GM18507 (cell line): ENCODE measurements at regions not wholly inside any gene's neighbourhood (a gene's known extent, or its start where the extent isn't known, plus 50 kb on each side); places are given as distances from the start of the nearest gene placed in this dataset.

ENCODE experiments used
- DNase-seq: peaks from one replicate; pipeline ENCODE4 v3.0.0; 2011; ENCODE audit warnings: low read depth; ENCODE audit not compliant: insufficient read length; ENCODE audit errors: extremely low spot score
- FAIRE-seq: peaks from 2 replicates; lab custom pipeline; 2011; peaks lifted over from hg19 to GRCh38; lab: Jason Lieb, UNC

GRCh38 chr11:38272376-38272775 is 1674.3 kb upstream of the RAG2 start:
- DNase-seq: no peak
- no peak for FAIRE-seq

GRCh38 chr11:38266691-38267090 is 1668.7 kb upstream of the RAG2 start:
- DNase-seq (no peak), FAIRE-seq (no peak)

GRCh38 chr11:38256436-38256835 is 1658.4 kb upstream of the RAG2 start:
- FAIRE-seq: no peak
- DNase-seq: no peak

GRCh38 chr11:38254913-38255312 is 1656.9 kb upstream of the RAG2 start:
- FAIRE-seq (no peak), DNase-seq (no peak)

- no peak for FAIRE-seq
- no peak for DNase-seq
These were observed 1654.6 kb upstream of the RAG2 start for GRCh38 chr11:38252620-38253019.

DNA sequence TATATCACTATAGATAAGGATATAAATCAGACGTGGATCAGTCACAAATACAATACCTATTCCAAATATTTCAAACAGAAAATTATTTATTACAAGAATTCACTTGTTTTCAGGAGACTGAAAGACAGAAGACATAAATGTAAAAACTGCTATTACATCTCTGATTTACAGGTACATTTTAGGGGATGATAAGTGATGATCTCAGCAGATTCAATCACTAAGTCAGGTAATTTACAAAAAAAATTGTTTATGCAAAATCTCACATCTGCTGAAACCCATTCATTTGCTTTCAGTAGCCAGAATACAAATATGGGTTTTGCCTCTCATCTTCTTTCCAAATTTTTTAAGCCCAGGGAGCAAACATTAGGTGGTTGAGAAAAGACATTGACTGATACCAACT is 1648.4 kb upstream of the RAG2 start:
- FAIRE-seq (no peak), DNase-seq (no peak)

DNA sequence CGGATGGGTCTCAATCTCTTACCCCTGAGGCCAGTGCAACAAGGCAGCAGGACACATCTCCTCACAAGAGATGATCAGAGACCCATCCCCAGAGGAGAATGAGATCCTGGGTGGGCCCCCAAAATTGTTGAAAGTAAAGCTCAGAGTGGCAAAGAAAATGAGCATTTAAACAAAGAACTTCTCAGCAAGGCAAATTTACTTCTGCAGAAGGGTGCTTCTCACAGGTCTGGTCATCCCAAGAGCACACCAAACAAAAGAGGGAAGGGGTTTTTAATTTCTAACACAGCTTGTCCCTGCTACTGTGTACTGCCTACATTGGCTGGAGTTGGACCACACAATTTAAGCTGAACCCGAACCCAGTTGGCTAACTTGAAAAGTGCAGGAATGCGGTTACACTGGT is 1628.6 kb upstream of the RAG2 start:
- DNase-seq (no peak), FAIRE-seq (no peak)

GRCh38 chr11:38221295-38221694 is 1623.3 kb upstream of the RAG2 start:
- no peak for FAIRE-seq
- DNase-seq: no peak

DNA sequence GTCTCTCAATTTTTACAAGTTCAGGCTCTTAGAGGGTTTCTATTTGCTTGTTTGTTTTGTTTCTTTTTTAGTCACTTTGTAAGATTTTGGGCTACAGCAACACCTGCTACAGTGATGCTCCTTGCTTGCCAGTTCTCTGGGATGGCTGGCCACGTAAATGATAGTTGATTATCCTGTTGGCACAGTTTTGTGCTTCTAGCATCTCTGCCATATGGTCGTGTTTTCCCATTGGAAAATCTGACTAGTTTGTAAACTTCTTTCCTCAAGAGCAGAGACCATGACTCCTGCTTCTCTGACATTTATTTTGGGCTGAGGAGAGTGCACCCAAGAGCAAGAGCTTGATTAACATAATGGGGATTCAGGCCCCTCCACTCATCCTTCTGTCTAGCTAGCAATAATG is 1621.6 kb upstream of the RAG2 start:
- FAIRE-seq: no peak

DNA sequence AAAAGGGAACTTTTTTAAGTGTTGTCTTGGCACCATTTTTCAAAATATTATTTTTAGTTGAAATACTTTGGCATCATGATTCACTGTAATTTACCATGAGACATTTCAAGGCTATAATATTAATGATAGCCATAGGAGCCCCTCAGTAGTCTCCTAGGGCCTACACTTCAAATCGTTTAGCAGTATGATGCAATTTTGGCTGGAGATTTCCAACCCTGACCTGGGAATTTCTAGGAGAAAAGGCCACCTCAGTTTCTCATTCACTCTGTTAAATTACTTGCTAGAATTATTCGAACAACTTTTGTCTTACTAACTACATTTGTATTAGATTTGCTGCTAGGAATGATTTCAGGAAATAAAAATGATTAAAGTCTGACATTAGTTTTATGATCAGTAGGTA is 1610.9 kb upstream of the RAG2 start:
- no peak for DNase-seq
- FAIRE-seq: no peak

More for the DNA sequence above, 1621.6 kb upstream of the RAG2 start:
- DNase-seq: no peak

DNA sequence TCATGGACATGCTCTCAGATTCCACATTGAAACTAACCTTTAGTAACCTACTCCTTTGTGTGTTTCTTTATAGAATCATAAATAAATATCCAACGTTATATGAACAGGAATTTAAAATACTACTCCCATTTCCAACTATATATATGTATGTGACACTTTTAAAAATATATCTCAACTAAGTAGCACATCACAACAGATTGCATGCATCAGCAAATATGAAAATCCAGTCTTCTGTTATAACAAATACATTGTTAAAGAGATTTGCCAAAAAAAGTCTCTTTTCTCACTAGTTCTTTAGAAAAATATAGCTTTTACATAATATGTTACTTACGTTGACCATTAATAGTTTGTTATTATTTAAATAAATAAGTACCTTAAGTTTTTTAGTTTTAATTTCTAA is 1608.6 kb upstream of the RAG2 start:
- FAIRE-seq (no peak), DNase-seq (no peak)

- DNase-seq: no peak
- FAIRE-seq: no peak
These were observed 1593.1 kb upstream of the RAG2 start for GRCh38 chr11:38191101-38191500.

DNA sequence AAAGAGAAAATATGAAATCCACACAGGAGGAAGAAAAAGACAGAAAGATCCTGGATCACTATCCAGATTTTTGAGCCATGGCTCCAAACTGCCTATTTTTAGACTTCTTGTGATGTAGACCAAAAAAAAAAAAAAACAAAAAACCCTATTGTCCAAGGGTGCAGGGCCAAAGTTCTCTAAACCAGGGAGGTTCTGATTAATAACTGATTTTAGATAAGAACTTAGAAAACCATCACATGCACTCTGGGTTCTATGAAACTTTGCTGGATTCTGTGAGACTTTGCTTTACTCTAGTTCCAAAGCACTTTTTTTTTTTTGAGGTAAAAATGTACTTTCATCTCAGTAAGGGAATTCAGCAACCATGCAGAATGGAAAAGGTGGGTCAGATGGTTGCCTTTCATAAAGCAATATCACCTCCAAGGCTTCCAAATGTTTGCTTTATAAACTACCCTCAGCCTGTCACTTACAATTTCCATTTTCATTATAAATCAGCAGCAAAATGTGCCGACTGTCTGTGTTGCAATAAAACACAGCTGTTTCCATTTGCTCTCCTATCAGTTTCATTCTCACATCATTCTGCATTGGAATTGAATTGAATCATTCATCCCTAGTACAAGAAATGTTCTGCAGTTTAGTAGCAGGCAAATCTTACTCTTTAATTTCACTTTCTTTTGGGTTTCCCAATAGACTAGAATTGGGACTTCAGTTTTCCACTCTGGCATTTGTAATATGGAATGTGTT is 1584.3 kb upstream of the RAG2 start:
- DNase-seq (no peak), FAIRE-seq (no peak)

DNA sequence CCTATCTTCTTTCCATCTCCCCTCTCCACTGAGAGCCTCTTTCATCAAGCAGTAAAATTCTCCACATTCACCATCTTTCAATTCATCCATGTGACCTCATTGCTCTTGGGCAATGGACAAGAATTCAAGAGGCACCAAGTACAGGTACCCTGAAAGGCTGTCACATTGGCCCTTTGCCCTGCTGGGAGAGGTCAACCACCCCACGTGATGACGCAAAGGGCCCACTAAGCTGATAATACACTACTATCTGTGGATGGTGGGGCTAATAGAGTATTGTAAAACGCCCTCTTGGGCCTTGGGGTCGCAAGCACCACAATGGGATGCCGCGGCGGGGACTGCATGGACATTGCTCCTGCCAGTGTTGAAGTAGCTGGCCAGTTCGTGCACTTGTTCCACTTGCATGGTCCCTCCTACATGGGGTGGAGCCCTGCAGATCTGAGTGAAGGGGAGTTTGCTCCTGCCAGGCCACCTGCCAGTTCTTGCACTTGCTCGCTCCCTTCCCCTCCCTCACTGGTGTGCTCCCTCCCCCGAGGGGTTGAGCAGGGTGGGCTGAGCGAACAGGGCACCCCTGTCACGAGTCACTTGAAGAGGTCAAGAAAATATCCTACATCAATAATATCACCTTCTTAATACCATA is 1578.8 kb upstream of the RAG2 start:
- FAIRE-seq: no peak

GRCh38 chr11:38173676-38174075 is 1575.6 kb upstream of the RAG2 start:
- DNase-seq (no peak), FAIRE-seq (no peak)

More for the DNA sequence above, 1578.8 kb upstream of the RAG2 start:
- no peak for DNase-seq

GRCh38 chr11:38169286-38169685 is 1571.2 kb upstream of the RAG2 start:
- FAIRE-seq (no peak), DNase-seq (no peak)

- FAIRE-seq: no peak
These were observed 1565.5 kb upstream of the RAG2 start for GRCh38 chr11:38163526-38163925.

DNA sequence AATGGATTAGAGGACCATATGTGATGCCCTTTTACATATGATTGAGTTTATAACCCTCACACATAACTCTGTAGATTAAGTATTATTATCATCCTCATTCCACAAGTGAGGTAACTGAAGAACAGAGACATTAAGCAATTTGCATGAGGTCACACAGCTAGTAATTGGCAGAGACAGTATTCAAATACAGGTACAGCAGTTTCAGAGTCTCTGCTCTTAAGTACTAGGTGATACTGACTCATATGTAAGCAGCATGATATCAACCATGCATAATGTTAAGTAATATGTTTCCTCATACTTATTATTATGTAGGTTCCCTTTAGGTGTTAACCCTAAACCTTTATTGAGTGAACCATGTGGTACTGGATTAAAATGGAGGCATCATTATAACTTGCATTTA is 1562.4 kb upstream of the RAG2 start:
- no peak for FAIRE-seq
- no peak for DNase-seq

More at GRCh38 chr11:38163526-38163925, 1565.5 kb upstream of the RAG2 start:
- DNase-seq: no peak

GRCh38 chr11:38159038-38159437 is 1561.0 kb upstream of the RAG2 start:
- FAIRE-seq: no peak
- DNase-seq: no peak

DNA sequence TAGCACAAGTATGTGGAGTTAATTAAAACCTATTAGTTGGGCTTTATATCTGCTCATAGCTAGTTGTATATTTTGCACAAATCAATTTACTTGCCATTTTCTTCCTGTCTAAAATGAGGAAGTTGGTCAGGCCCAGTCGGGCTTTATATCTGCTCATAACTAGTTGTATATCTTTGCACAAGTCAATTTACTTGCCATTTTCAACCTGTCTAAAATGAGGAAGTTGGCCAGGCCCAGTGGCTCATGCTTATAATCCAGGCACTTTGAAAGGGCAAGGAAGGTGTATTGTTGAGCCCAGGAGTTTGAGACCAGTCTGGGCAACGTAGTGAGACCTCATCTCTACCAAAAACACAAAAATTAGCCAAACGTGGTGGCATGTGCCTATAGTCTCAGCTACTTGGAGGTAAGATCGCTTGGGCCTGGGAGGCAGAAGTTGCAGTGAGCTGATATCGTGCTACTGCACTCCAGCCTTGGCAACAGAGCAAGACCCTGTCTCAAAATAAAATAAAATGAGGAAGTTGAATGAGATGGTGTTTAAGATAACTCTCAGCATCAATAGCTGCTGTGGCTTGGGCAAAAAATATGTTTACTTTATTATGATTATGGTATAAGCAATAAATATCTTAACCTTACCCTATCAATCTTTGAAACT is 1558.6 kb upstream of the RAG2 start:
- DNase-seq (no peak), FAIRE-seq (no peak)

- DNase-seq (no peak), FAIRE-seq (no peak)
These were observed 1557.8 kb upstream of the RAG2 start for GRCh38 chr11:38155856-38156255.
